NCI-H1105 (cell line): ENCODE measurements at regions not wholly inside any gene's neighbourhood (a gene's known extent, or its start where the extent isn't known, plus 50 kb on each side); places are given as distances from the start of the nearest gene placed in this dataset.
"Not testable (repeated sequence)": the region's sequence is repeated elsewhere in the genome, so short reads cannot be mapped to it uniquely, and the experiment has no call there.

Source experiments
- DNase-seq: peaks from one replicate; lab custom pipeline; 2025; lab: John Stamatoyannopoulos, UW

DNA sequence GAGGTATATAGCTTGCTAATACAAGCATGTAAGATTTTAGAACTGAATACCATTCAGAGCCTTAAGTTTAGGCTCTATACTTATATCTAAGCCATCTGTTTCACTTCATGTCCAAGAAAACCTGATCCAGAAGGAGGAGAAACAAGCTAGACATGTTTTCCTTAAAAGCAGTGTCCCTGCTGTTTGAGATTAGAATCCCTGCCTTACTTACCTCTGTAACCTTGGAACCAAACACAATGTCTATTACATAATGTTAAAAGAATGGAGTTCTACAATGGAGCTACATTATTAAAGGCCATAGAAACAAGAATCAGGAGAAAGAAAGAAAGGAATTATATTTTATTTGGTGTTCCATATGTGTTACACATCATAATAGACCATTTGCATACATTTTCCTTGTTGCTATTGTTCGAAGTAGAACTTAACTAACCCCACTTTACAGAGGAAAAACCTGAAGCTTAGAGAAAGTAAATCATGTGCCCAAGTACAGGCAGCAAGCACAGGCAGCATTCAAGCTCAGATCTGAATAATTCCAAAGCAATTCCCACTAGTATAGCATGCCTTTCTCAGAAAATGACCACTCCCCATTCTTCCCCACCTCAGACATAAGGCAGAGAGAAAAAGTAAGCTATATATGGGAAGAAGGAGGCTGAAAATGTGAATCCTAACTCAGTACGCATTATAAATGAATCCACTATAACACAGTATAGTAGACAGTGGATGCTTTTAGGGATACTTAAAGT is 380.1 kb upstream of the SPAG17 start:
- no peak for DNase-seq

DNA sequence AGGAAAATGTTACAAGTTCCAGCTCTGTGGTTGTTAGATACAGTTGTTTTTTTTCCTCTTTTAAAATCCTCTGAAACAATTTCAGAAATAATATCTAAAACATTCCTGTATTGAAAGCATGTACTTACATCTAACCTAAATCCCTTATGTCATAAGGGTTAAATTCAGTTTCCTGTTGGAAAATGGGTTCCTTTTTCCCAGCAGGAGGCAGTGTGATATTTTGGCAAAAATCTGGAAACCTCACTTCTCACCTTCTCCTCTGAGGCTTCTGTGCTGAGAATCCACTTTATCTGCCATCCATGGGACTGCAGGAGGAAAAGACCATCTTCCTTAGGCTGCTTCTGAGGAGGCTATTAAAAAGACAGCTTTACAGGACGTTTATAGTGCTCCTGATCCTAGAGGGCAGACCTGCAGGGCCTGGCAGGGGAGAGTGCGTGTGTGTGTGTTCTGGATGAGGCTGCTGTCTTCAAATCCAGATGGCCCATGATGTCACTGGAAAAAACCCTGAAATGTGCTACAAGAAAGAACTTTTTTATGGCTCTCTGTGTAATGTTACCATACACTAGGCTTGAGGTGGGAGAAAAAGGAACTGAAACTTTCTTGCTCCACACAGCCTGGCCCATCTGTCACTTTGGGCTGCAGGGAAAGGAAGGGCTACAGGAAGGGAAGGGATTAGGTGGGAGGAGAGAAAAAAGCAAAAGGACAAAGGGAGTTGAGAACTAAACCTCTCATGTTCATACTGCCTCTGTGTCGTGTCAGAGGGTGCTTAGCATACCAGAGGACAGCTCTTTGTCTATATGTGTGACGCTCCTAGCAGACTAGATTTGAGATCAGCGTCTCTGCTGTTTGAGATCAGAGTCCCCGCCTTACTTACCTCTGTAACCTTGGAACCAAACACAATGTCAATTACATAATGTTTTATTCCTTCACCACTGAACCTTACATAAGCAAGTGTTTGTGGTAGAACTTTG is 379.2 kb upstream of the SPAG17 start:
- no peak for DNase-seq

DNA sequence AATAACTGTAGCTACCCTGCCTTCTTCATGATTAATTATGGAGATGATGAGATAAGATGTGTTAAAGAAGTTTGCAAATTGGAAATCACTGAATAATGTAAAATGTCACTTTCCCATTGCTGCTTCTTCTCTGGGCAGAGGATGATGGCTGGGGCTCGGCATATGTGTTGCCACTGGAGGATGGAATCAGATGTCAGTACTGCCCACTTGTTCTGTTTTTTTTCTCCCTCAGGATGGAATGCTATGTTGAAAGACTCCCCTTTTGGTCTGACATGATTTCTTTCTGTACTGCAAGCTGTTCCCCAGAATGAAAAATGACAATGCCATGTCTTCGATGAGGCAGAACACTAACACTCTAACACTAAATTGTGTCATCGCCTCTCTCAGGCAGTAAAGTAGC is 373.9 kb upstream of the SPAG17 start:
- DNase-seq, result no peak

DNA sequence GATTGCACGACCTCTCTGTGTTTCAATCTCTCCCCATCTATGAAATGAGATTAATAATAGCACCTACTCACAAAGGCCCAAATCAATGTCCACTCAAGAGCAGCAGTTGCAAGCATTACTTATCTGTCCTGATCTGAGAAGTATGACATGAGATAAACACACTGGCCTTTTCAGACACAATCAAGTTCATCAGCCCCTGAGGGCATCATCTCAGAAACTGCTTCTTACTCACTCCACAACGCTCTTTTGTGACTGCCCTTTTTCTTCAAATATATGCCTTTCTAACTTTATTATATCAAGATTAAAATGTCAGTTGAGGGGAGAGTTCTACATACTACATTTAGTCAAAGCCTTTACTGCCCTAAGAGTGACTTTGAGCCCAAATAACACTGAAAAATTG is 371.9 kb upstream of the SPAG17 start:
- DNase-seq, result no peak

DNA sequence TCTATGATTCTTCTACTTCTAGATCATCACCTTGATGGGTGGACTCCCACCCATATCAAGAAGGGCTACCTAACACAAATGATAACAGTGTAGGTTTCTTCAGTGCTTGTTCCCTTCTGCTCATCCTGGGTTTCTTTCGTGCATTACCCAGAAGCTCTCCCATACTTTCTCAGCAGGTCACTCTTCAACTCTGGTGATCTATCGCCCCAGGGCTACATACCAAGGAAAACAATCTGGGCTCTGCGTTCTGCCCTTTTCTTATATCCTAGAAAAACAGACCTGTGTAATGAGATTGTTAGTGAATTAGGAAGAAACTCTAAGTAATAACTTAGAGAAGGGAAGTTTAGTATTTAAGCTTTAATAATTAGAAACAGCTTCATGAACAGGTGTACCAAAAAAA is 370.6 kb upstream of the SPAG17 start:
- DNase-seq, result no peak

DNA sequence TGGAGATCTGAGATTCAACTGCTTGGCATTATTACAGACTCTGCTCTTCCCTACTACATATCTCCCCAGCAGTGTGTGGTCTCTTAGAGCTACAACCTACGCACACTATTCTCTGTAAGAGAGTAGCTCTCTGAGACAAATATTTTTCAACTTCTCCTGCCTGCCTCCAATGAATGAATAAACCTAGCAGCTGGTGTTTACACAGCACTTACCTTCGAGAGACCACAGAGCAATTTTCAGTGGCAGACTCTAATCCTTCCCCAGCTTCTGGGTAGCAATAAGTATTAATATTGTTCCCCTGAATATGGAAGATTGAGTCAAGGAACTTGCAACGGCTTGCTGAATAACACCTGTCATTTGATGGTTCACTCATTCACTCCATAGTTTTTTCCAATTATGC is 350.9 kb upstream of the SPAG17 start:
- DNase-seq, result peak; percentile 33

DNA sequence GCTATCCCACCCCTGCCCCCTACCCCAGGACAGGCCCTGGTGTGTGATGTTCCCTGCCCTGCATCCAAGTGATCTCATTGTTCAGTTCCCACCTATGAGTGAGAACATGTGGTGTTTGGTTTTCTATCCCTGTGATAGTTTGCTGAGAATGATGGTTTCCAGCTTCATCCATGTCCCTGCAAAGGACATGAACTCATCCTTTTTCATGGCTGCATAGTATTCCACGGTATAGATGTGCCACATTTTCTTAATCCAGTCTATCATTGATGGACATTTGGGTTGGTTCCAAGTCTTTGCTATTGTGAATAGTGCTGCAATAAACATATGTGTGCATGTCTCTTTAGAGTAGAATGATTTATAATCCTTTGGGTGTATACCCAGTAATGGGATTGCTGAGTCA is 326.9 kb upstream of the SPAG17 start:
- DNase-seq, result not testable (repeated sequence)

DNA sequence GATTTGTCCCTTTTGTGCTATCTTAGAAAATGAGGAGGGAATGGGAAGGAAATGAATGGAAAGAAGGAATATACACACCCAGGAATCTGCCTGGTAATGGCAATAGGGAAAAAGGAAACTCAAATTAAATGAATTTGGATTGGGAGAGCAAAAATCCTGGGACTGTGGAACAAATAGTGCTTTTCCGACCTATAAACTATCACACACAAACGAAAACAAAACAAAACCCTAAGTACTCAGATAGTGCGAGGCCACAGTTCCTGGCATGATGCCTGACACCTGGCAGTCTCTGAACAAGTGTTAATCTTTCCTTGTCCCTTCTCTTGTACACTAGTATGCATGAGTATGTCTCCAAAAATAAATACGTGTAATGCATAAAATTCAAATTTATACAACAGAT is 319.8 kb upstream of the SPAG17 start:
- DNase-seq, result peak; percentile 61

DNA sequence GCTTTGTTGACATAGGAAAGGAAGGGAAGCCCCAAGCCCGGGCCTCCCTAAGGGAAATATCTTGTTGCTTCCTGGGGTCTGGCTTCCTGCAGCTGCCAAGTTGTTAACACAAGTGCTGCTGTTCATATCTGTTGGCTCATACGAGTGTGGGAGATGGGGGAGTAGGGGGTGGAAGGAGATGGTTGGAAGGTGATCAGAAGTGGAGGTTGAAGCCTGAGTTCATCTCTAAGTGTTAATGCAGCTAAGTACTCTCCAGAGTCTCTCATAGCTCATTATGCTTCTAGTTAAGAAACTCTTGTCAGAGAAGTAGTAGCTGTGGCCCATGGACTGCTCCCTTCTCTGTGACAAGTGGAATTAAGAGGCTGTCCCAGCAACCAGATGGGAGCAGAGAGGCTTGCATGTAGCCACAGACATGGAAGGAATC is 319.2 kb upstream of the SPAG17 start:
- DNase-seq, result no peak

DNA sequence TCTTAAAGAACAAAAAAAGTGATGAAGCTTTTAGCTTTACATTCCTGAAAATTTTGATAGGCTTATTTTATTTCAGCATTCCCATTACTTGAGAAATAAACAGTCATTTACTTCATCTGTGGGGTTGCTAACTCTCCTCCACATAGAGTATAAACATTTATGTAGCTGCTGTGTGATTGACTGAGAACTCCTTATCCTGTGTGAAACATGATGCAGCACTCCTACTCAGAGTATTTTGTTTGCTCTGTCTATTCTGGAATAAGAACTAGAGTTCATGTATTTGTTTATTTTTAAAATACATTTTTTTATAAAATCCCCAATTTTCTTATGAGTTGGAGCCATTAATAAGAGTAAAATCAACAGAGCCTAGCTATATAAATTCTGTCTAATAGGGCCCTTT is 318.7 kb upstream of the SPAG17 start:
- DNase-seq, result no peak

DNA sequence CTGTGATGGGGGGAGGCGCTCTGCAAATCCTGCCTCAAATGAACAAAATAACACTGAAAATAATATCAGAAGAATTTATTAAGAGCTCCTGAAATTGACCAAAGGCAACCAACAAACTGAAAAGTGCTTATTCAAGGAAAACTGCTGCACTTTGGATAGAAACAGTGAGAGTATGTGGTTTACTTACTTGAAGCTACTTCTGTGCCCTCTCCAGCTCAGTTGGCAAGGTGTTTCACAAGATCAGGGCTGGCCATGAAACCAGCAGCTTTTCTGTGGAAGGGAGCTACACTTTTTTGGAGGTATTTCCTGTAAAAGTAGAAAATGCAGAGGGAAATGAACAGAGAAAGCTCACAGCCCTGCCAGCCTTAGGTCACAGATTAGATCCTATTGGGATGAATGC is 310.0 kb upstream of the SPAG17 start:
- DNase-seq, result no peak

DNA sequence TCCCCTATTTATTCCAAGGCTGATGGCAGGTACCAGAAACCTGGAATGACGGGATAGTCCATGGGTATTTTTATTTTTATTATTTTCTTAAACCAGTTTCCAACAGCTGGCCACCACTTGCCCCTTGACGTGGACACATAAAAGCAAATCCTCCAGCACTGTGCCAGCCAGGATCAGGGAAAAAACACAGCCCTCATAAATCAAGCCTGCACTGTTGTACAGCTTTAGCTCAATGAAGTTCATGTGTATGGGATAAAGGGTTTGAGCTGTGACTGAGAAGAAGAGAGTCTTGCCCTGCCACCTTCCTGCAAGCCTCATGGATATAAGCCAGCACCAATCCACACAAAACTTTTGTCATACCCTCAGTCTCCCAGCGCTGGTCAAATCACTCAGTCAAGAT is 303.8 kb upstream of the SPAG17 start:
- no peak for DNase-seq

DNA sequence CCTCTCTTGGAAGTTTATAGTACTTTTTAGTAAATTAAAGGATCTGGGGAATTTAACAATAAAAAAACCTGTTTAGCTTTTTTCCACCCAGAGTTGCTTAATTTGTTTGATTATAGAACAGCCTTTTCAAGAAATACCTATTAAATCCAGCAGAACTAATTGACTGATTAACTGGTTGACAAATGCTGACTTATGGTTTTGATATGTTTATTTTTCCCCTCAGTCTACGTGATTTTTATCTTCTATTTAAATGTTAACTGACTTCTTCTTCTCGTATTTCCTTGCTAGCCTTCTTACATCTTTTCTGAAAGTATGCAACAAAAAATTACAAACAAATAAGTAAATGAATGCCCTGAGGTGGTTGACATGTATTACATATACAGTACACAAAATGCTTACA is 302.9 kb upstream of the SPAG17 start:
- no peak for DNase-seq

DNA sequence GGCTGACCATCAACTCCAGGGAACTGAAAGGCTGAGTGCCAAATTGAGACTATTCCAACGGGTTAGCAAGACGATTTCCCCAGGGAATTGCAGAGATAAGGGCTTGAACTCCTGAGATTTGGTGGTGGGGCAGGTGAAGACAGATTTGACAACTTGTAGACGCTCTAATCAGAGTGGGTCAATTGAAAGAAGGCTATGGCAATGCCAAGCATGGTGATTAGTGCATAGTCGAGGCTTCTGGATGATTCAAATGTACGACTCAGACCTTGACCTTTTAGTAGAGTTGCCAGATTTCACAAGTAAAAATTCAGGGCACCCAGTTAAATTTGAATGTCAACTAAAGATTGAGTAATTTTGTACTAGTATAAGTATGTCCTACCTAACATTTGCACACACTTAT is 302.1 kb upstream of the SPAG17 start:
- no peak for DNase-seq

DNA sequence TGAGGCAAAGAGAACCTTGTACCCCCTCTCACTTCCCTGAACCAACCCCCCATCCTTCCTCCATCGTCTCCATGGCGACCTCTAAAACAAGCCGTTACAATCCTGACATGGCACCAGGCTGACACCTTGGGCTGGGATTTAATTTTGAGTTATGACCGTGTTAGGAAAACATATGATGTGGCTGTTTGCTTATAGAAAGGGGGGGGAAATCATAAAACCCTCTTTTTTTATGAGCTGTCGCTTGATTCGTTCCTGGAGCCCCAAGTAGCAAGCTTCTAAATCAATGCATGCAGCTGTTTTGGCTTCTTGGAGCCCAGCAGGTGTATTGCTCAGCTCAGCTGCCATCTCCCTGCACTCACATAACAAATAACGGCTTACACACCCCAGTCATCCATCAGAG is 301.2 kb upstream of the SPAG17 start:
- DNase-seq, result peak; percentile 68

DNA sequence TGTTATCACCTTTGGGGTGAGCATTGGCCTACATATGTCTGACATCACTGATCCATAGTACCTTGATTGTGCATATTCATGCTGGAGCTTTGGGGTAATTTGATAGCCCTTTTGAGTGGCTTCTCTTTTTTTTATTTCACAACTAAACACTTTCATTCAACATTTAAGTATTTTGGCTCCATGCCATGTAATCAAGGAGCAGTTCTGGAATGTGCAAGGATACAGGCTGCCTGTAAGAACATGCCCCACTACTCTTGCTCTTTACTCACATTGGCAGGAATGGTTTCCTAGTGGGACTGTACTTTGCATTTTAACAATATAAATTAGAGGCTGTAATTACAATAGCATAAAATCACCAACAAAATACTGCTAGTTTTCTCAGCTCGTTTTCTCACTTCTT is 300.7 kb upstream of the SPAG17 start:
- DNase-seq, result peak; percentile 80

DNA sequence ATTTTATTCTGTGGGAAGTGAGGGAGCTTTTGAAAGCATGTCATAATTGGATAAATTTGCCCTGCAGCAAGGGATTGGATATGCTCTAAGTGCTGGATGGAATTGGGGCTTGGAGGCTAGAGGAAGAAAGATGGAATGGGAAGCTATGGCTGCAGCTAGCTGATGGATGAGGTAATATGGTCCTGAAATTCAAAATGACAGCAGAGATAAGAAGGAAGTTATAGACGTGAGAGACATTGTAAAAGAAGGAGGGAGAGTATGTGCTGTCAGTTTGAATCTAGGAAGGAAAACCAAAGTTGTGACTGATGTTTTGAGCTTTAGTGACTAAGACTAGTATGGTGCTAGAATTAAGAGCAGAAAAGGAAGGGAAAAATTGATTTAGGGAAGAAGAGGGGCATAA is 299.9 kb upstream of the SPAG17 start:
- no peak for DNase-seq

DNA sequence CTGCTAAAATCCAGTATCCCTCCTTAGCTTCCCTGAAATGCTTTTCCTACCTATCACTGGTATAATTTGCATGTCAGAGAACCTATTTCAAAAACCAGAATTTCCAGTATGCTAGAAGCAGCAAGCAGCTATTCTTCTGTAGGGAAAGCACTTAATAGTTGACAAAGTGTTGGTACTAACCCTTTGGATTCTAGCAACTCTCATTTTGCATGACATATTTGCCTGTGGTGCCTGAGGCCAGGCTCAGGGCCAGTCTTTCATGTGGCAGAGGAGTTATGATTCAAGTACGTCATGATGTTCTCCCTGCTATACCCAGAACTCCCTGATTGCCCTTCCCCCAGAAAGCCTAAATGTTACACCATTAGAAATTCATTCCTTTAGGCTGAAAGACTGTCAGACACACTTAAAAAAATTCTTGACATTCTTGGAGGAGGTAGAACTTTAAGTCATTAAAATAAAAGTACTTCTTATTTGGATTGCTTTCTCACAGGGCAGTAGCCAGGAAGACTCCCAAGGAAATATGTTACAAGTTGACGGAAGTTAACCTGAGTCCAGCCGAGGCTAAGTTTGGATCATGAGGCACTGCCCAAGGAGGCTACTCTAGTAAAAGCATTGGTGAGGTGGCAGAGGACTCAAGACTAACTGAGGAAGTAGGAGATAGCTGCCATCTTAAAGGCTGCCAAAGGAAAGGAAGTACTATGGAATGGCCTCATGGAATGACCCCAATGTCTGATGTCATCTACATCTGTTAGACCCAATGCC is 298.4 kb upstream of the SPAG17 start:
- DNase-seq, result no peak

DNA sequence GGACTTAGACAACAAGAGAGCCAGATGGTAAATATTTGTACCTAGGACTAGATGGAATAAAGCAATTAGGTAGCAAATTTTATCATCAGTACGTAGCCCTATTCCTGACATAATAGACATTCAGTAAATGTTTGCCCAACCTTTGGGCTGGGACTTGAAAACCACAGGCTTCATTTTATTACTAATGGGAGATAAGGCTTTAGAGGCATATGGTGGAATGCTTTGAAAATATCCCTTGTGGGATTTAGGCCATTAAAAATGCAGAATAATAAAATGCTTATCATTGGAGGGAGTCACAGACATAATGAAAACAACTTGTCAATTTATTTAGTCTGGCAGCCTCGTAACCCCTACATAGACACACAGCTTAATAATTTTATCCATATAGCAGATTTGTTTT is 296.1 kb upstream of the SPAG17 start:
- DNase-seq, result no peak

DNA sequence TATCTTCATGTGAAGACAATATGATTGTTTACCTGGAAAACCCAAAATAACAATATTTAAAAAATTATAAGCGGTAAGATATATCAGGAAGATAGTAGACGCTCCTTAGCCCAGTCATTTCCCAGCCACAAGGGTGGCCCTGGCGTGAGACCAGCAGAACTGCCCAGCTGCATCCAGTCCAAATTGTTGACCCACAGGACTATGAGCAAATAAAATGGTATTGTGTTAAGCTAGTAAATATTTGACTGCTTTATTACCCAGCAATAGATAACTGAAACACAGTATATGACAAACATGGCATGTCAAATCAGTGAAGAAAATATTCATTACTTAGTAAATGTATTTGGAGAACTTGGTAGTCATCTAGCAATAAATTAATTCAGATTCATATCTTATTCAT is 294.3 kb upstream of the SPAG17 start:
- DNase-seq, result no peak

DNA sequence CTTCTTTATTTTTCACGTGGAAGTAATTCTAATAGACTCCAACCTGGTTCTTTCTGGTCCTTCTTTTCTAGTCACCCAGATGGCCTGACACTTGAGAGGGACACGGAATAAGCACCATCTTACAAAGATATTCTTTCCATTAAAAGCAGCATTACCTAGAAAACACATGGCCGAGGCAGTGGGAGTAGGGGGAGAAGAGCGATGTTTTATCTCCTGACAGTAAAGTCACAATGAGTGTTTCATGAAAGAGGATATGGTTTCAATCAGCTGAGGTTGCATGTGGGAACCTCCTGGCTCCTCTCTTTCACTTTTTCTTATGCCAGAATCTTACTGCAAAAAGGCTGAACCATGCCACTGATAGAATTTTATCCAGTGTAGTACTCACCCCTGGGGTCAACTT is 288.8 kb upstream of the SPAG17 start:
- DNase-seq, result no peak

DNA sequence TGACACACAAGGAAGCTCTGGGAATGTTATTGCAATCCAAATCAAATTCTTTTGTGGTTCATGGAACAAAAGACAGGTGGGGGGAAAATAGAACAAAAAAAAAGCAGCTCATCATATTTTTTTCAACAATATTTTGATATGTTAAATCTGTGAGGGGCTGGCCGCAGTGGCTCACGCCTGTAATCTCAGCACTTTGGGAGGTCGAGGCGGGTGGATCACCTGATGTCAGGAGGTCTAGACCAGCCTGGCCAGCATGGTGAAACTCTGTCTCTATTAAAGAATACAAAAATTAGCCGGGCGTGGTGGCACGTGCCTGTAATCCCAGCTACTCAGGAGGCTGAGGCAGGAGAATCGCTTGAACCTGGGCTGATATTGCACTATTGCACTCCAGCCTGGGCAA is 279.4 kb upstream of the SPAG17 start:
- not testable (repeated sequence) for DNase-seq

DNA sequence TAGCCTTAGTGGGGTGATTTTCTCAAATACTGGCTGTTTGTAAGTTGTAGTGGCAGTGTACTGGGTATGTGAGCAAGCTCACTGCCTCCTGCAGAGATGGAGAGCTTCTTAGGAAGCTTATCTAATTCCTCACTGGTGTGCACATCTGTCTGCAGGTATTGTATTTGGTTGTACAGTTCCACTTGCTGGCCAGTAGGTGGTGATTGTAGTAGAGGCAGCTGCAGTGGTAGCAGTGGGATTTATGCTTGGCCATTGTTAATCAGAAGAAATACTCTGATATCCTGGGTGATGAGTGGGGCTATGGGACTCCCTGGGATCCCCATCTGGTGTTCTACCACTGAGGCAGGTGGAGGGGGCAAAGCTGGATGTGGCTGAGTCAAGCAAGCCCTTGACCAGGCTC is 276.1 kb upstream of the SPAG17 start:
- no peak for DNase-seq
